ENCODE measurements at regions not wholly inside any gene's neighbourhood (a gene's known extent, or its start where the extent isn't known, plus 50 kb on each side); places are given as distances from the start of the nearest gene placed in this dataset.
A peak's percentile ranks its signal among the peaks of the same experiment; 100 is the strongest.

DNA sequence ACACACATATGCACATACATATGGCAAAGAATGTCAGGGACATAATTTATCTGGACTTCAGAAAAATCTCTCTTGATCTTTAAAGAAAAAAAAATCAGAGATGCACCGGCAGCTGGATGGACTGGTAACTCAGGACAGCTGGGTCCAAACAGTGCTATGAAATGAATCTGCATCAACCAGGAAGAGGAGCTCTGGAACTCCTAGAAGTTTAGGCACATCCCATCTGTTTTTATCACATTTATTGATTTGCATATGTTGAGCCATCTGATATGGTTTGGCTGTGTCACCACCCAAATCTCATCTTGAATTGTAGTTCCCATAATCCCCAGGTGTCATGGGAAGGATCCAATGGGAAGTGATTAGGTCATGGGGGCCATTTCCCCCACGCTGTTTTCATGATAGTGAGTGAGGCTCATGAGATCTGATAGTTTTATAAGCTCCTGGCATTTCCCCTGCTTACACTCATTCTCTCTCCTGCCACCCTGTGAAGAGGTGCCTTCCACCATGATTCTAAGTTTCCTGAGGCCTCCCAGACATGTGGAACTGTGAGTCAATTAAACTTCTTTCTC is 87.7 kb upstream of the AKIP1 start:
- Mint-ChIP-seq H3K27ac (no peak overlapping the region), H3K4me3 (no peak overlapping the region), H3K36me3 (no peaks in the 10 kb centered on the region), H3K27me3 (peaks cover 6% of the 10 kb centered on the region), H3K9me3 (no peaks in the 10 kb centered on the region), H3K4me1 (no peaks in the 10 kb centered on the region)

DNA sequence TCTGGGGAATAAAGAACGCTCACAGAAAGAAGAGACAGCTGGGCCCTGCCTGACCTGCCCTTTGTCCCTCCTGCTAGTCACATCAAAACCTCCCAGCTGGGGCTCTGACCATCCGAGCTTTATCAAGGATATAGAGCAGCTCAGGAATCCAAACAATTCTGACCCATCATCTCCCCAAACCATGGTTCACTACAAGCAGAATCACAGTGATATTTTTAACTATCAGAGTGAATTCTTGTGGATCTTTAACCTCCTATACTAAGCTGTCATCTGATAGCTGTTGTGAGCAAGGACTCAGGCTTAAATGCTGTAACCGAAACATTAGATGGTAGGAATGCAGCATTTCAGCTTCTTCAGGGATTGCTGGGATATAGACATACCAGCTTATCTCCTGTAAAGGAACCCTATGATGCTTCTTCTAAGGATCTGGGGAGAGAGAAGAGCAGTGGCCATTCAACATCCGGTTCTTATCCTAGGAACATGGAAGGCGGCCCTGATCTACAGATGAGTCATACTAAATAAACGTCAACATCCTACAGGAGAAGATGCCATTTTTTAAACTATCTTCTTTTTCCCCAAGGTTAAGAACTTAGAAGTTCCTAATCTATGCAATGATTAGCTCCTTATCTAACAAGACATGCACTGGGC is 84.7 kb upstream of the AKIP1 start:
- Mint-ChIP-seq H3K4me1 (no peaks in the 10 kb centered on the region), H3K27ac (no peak overlapping the region), H3K9me3 (no peaks in the 10 kb centered on the region), H3K27me3 (peaks cover 3% of the 10 kb centered on the region), H3K36me3 (no peaks in the 10 kb centered on the region), H3K4me3 (no peak overlapping the region)

DNA sequence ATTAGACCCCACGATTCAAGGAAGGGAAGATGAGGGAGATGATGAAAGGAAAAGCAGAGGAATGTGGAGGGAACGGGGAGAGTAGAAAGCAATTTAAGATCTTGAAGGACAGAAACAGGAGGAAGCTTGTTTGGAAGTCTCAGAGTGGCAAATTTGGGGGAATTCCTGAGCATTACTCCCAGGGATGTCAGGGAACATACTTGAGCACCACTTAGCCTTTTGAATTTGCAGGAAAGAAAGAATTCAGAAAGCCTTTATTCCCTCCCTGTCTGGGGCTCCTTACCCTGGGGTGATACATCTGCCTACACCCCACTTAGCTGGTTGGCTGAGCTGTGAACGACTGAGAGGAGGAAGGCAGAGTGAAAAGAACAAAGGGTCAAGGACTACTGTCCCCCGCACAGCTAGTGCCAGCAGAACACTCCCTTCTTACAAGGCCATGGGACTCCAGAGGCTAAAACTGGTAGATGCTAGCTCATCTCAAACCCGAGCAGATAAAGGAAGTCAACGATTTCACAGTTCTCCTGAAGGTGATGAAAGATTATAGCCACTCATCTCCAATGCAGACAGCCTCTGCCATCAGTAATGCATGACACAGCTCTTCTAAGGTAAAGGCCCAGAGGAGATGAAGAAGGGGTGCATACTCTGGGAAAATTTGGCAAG is 84.0 kb upstream of the AKIP1 start:
- H3K4me1 Mint-ChIP-seq, result no peaks in the 10 kb centered on the region
- H3K27me3 Mint-ChIP-seq, result peaks cover 3% of the 10 kb centered on the region
- no peak overlapping the region for H3K4me3 Mint-ChIP-seq
- no peaks in the 10 kb centered on the region for H3K36me3 Mint-ChIP-seq
- H3K9me3 Mint-ChIP-seq, result no peaks in the 10 kb centered on the region
- H3K27ac Mint-ChIP-seq, result no peak overlapping the region

DNA sequence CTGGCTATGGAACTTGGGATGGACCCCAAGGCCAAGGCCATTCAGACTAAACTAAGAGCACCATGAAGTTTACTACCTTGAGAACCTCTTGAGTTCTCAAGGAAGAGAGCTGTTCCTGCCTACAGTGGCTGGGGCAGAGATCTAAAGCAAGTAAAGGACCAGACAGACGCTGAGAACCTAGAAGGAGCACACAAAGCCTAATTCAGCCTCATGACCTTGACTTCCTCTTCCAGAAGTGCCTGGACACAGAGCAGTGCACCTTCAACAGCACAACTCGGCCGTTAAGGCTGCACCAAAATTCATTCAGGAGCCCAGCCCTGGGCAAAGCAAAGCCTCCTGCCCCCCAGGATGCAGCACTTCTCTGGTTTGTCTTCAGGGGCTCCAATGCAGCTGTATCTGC is 82.9 kb upstream of the AKIP1 start:
- H3K27ac Mint-ChIP-seq, result no peak overlapping the region
- H3K4me3 Mint-ChIP-seq, result no peak overlapping the region
- no peaks in the 10 kb centered on the region for H3K9me3 Mint-ChIP-seq
- H3K27me3 Mint-ChIP-seq, result peaks cover 3% of the 10 kb centered on the region
- no peaks in the 10 kb centered on the region for H3K4me1 Mint-ChIP-seq
- H3K36me3 Mint-ChIP-seq, result no peaks in the 10 kb centered on the region

DNA sequence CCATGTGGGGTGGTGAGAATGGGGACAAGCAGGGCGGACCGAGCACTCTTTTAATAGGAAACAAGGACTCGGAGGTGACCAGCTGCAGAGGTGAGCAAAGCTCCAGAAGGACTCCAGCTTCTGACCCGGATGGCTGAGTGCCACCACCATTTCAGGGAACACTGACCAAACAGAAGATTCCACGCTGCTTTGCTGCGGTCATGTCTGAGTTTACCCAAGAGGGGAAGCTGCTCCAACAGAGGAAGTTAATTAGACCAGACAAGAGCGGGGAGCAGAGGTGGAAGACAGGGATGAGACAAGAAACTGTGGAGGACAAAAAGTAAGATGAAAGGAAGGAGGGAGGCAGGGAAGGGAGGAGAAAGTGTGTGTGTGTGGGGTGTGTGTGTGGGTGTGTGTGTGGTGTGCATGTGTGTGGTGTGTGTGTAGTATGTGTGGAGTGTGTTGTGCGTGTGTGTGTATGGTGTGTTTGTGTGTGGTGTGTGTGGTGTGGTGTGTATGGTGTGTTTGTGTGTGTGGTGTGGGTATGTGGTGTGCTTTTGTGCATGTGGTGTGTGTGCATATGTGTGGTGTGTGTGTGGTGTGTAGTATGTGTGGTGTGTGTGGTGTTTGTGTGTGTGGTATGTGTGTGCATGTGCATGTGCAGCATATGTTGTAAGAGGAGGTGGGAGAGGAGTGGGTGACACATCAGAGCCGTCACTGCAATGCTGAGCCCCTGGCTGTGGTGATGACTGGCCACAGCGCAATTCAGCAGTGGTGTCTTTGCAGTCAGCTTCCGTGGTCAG is 82.2 kb upstream of the AKIP1 start:
- Mint-ChIP-seq H3K4me3 (no peak overlapping the region), H3K4me1 (no peaks in the 10 kb centered on the region), H3K36me3 (no peaks in the 10 kb centered on the region)

DNA sequence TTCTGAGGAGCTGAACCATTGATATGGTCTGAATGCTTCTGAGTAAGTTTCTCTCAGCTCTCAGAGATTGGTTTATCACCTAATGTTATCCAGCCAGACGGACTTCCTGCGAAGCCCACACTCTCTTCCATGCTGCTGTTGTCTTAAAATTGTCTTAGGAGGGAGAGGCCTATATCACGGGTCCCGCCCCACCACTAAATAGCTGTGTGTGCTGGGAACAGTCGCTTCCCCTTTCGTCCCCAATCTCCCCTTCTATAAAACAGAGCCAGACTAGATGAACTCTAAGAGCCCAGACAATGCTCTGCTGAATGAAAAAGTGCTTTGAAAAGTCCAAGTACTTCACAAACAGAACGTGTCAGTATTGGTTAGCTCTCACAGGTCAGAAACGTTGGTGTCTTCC is 81.4 kb upstream of the AKIP1 start:
- no peak overlapping the region for H3K27ac Mint-ChIP-seq

More for the DNA sequence above, 82.2 kb upstream of the AKIP1 start:
- H3K27me3 Mint-ChIP-seq, result peaks cover 3% of the 10 kb centered on the region
- no peaks in the 10 kb centered on the region for H3K9me3 Mint-ChIP-seq
- H3K27ac Mint-ChIP-seq, result no peak overlapping the region

DNA sequence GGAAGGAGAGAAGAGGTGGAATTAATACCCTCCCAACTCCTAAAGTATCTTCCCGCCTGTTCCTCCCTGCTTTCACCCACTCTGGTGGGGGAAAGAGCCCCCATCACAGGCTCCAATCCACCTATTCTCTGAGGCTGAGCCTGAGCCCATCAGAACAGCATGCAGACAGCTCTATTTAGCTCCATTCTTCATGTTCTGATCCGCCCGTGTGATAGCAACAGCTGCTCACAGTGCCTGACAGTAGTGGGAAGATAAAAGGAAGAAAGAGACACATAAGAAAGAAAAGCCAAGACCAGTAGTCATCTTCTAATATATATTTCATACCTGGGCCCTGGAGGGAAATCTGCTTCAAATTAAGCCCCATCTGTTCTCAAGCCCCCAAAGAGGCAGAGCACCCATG is 80.3 kb upstream of the AKIP1 start:
- H3K36me3 Mint-ChIP-seq, result no peaks in the 10 kb centered on the region
- H3K4me3 Mint-ChIP-seq, result no peak overlapping the region
- H3K4me1 Mint-ChIP-seq, result no peaks in the 10 kb centered on the region
- H3K27me3 Mint-ChIP-seq, result peaks cover 5% of the 10 kb centered on the region
- no peaks in the 10 kb centered on the region for H3K9me3 Mint-ChIP-seq
- no peak overlapping the region for H3K27ac Mint-ChIP-seq

More for the DNA sequence above, 81.4 kb upstream of the AKIP1 start:
- Mint-ChIP-seq H3K4me3 (no peak overlapping the region), H3K27me3 (peaks cover 3% of the 10 kb centered on the region), H3K4me1 (no peaks in the 10 kb centered on the region), H3K36me3 (no peaks in the 10 kb centered on the region), H3K9me3 (no peaks in the 10 kb centered on the region)

DNA sequence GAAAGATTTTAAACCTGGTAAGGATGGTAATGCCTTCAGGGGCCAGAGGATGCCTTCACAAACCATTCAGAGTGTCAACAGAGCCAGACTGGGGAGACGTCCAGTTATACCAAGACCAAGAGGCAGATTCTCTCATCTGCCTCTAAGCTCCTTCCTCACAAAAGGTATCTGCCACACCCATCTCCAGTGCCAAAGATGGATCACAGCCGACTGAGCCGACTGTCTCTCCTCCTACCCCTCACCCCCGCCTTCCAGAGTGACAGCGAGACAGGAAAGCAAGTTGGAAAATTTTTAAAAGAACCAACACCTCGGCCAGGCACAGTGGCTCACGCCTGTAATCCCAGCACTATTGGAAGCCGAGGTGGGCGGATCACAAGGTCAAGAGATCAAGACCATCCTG is 79.1 kb upstream of the AKIP1 start:
- no peaks in the 10 kb centered on the region for H3K4me1 Mint-ChIP-seq
- no peaks in the 10 kb centered on the region for H3K36me3 Mint-ChIP-seq
- no peak overlapping the region for H3K4me3 Mint-ChIP-seq
- H3K9me3 Mint-ChIP-seq, result no peaks in the 10 kb centered on the region
- peaks cover 7% of the 10 kb centered on the region for H3K27me3 Mint-ChIP-seq
- no peak overlapping the region for H3K27ac Mint-ChIP-seq

DNA sequence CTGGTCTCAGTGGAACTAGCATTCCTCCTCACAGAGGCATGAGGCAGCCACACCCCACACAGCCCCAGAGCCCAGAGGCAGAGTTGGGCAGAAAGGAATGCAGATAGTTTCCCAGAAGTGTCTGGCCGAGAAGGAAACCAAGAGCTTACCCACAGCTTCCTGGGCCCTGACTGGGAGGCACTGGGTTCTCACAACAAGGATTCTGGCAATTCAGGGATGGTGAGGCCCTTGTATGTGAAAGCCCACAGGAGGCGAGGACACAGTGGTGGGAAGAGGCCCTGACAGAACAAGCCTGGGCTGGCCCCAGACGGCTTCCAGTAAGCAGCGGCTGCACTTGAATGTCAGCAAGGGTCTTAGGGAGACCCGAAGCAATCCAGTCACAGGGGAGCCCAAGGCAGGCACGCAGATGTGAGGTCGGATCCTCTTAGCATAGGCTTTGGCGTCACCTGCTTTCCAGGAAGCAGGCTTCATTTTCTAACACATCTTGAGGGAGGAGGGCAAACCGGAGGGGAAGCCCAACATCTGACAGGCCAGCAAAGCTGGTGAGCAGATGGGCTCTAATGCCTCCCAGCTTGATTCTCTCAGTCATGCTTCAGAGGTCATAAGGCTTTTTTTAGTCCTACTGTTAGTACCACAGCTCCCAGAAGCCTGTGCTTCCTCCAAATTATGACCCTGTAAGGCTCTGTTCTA is 78.3 kb upstream of the AKIP1 start:
- Mint-ChIP-seq H3K4me3 (no peak overlapping the region), H3K27me3 (peaks cover 7% of the 10 kb centered on the region), H3K9me3 (no peaks in the 10 kb centered on the region), H3K36me3 (no peaks in the 10 kb centered on the region), H3K4me1 (no peaks in the 10 kb centered on the region), H3K27ac (no peak overlapping the region)

DNA sequence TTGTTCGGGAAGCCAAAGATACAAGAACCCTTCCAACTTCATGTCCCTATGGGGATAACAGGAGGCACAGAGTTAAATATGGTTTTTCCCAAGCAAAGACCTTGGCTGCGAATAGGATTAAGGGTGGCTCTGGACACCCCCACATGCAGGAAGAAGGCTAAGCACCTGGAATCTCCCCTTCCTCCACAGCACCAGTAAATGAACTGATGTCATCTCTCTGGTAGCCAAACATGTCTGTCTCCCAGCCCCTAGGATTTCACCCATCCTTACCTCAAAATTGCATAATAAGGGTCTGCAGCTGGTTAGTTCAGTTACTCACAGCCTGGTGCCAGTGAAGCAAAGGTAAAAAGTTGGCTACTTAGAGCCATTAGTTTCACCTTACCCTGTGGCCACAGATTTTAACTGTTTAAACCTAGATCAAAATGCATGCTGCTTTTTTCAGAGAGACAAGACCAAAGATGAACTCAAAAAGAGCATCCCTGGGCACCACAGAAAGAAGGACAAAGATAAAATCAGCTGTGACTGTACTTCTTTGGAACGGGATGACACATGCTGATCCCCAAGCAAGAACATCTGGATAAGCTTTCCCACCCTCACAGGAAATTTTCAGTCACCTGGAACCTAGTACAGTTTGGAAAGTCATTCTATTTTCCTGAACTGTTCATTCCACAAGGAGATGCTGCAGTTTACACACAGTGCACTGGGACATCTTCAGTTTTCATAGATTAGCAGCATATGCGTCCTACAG is 77.2 kb upstream of the AKIP1 start:
- Mint-ChIP-seq H3K9me3 (no peaks in the 10 kb centered on the region), H3K4me3 (no peak overlapping the region), H3K4me1 (no peaks in the 10 kb centered on the region), H3K27me3 (peaks cover 7% of the 10 kb centered on the region), H3K27ac (no peak overlapping the region), H3K36me3 (no peaks in the 10 kb centered on the region)

DNA sequence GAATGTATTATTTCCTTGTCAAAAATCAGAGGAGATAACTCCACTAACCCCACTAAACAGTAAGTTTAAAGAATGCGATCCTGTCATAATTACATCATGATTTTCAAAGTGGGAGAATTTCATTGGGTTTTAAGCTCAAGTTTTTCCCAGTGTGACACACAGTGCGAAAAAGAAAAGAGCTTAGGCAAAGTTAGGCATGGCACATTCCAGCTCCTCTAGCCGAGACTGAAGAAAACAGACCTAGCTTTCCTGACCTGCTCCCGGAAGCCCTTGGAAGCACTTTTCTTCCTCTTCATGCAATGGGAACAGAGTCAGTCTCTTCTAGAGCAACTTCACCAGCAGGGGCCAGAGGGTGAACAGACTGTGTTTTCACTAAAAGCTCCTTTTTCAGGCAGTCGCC is 76.6 kb upstream of the AKIP1 start:
- Mint-ChIP-seq H3K4me1 (no peaks in the 10 kb centered on the region), H3K9me3 (no peaks in the 10 kb centered on the region), H3K36me3 (no peaks in the 10 kb centered on the region), H3K4me3 (no peak overlapping the region), H3K27ac (no peak overlapping the region), H3K27me3 (peaks cover 7% of the 10 kb centered on the region)

DNA sequence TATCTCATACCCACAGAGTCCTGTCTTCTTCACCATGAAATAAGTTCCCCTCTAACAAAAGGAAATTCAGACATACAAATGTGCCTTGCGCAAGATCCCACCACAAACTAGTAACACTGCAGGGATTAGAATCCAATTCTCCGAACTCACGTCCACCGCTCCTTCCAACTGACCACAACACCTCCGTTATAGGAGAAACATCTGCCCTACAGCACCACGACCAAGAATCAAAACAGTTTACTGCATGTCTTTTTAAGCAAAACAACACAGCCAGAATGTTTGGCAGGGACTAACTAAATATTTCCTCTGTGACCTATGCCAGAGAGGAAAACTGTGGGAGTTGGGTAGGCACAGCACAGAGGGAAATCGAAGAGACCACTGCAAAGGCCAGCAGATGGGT is 72.7 kb upstream of the AKIP1 start:
- no peaks in the 10 kb centered on the region for H3K36me3 Mint-ChIP-seq
- H3K27ac Mint-ChIP-seq, result no peak overlapping the region
- no peak overlapping the region for H3K4me3 Mint-ChIP-seq
- H3K4me1 Mint-ChIP-seq, result peaks cover 14% of the 10 kb centered on the region
- H3K27me3 Mint-ChIP-seq, result peaks cover 9% of the 10 kb centered on the region
- no peaks in the 10 kb centered on the region for H3K9me3 Mint-ChIP-seq

DNA sequence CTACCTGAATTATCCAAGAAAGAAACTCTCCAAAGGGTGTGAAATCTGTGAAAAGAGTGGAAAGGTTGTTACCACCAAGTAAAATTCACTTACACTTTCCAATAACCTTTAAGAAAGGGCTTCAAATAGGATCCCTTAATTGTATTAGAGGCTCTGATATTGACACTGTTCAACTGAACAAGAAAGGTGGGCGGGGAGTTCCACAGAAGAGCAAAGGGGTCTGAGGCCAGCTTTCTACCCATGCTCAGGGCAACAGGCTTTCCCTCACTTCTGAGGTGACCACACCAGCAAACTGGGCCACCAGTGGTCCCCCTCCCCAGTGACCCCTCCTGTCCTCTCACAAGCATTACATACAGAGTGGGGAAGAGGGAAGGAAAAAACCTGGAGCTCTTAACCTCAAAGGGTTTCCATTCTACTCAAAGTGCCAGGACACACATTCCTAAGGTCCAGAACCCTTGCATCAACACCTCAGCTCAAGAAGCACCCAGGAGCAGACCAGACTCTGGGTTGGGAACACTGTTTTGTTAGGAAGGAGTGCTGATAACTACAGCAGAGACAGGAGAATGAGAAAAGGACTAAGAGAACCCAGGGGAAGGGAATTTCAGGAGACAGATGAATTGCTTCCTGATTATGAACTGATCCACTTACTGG is 71.6 kb upstream of the AKIP1 start:
- no peaks in the 10 kb centered on the region for H3K36me3 Mint-ChIP-seq
- peaks cover 14% of the 10 kb centered on the region for H3K4me1 Mint-ChIP-seq
- H3K4me3 Mint-ChIP-seq, result no peak overlapping the region
- H3K9me3 Mint-ChIP-seq, result no peaks in the 10 kb centered on the region
- peak overlapping the region; percentile 52 for H3K27ac Mint-ChIP-seq
- peaks cover 14% of the 10 kb centered on the region for H3K27me3 Mint-ChIP-seq

DNA sequence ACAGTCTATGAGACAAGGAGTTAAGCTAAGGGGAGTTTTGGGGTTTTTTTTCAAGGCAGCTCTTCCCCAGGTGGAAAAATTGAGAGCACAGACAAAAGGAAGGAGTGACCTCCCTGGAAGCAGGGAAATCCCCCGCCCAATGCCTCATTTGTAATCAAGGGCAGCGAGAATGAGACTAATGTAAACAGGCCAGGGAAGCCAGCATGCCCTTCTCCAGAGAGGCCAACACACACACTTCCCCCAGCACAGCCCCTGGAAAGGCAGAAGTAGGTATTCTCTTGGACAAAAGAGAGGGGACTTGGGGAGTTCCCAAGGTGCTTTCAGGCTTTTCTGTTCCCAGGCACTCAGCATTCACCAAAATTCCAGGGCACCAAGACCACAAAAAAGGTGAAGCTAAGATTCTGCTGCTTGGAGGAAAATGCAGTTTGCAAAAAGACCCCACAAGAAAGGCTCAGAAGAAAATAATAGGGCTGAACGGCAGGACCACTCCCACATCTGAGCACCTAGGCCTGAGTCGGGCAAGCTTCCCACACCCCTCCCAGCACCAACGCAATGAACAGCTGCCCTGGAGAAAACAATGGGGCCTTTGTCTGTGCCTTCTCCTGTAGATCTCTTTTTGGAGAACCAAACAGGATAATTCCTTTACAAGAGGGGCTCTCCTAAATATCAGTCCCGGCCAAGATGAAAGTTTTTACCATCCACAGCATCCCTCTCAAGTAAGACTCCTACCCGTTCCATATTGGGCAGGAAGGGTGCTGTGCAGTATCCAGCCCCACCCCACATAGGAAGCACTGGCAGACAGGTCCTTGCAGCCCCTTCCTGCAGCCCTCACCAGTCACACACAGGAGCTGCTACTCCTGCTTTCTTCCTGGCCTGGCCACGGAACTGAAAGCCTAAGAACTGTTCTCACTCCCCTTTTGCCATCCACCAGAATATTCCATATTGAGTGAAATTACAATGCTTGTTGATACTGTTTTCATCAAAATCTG is 70.7 kb upstream of the AKIP1 start:
- no peak overlapping the region for H3K27ac Mint-ChIP-seq
- H3K4me3 Mint-ChIP-seq, result no peak overlapping the region
- H3K4me1 Mint-ChIP-seq, result peaks cover 14% of the 10 kb centered on the region

More for the DNA sequence above, 70.7 kb upstream of the AKIP1 start:
- no peaks in the 10 kb centered on the region for H3K9me3 Mint-ChIP-seq
- peaks cover 13% of the 10 kb centered on the region for H3K27me3 Mint-ChIP-seq
- no peaks in the 10 kb centered on the region for H3K36me3 Mint-ChIP-seq

Data from activated naive CD4-positive, alpha-beta T cell treated with anti-CD3 and anti-CD28 coated beads, Interleukin-2, amount 50 U/mL, for 24 hours (primary cell).